NCI-H1092 treated with DMSO at 0.1 percent for 48 hours (cell line): ENCODE measurements at regions not wholly inside any gene's neighbourhood (a gene's known extent, or its start where the extent isn't known, plus 50 kb on each side); places are given as distances from the start of the nearest gene placed in this dataset.

ENCODE experiments used
- DNase-seq: peaks from one replicate; lab custom pipeline; 2025; lab: John Stamatoyannopoulos, UW

- DNase-seq, result no peak
These were observed 114.3 kb upstream of the GGTLC1 start for GRCh38 chr20:24102749-24103333.

- no peak for DNase-seq
These were observed 113.7 kb upstream of the GGTLC1 start for GRCh38 chr20:24102290-24102689.

GRCh38 chr20:24100370-24101011, 111.9 kb upstream of the GGTLC1 start:
- peak; percentile 58 for DNase-seq

GRCh38 chr20:24098886-24099285, 110.3 kb upstream of the GGTLC1 start:
- DNase-seq, result no peak

GRCh38 chr20:24097506-24098245, 109.1 kb upstream of the GGTLC1 start:
- no peak for DNase-seq

GRCh38 chr20:24096864-24097450, 108.4 kb upstream of the GGTLC1 start:
- no peak for DNase-seq

GRCh38 chr20:24096264-24096663, 107.7 kb upstream of the GGTLC1 start:
- no peak for DNase-seq

GRCh38 chr20:24095756-24096155, 107.2 kb upstream of the GGTLC1 start:
- DNase-seq, result no peak

- DNase-seq, result no peak
These were observed 106.7 kb upstream of the GGTLC1 start for GRCh38 chr20:24095303-24095702.

GRCh38 chr20:24089576-24089975, 101.0 kb upstream of the GGTLC1 start:
- DNase-seq, result no peak

- no peak for DNase-seq
These were observed 97.5 kb upstream of the GGTLC1 start for GRCh38 chr20:24086121-24086520.

GRCh38 chr20:24084281-24084680, 95.7 kb upstream of the GGTLC1 start:
- no peak for DNase-seq

GRCh38 chr20:24081077-24081476, 92.5 kb upstream of the GGTLC1 start:
- no peak for DNase-seq

- no peak for DNase-seq
These were observed 91.3 kb upstream of the GGTLC1 start for GRCh38 chr20:24079661-24080412.

- DNase-seq, result no peak
These were observed 88.6 kb upstream of the GGTLC1 start for GRCh38 chr20:24077145-24077544.

- DNase-seq, result no peak
These were observed 82.1 kb upstream of the GGTLC1 start for GRCh38 chr20:24070679-24071078.

GRCh38 chr20:24066076-24066700, 77.6 kb upstream of the GGTLC1 start:
- no peak for DNase-seq

GRCh38 chr20:24064915-24065314, 76.3 kb upstream of the GGTLC1 start:
- DNase-seq, result no peak

- no peak for DNase-seq
These were observed 75.5 kb upstream of the GGTLC1 start for GRCh38 chr20:24064092-24064491.

- no peak for DNase-seq
These were observed 74.5 kb upstream of the GGTLC1 start for GRCh38 chr20:24063100-24063499.

GRCh38 chr20:24060851-24061590, 72.4 kb upstream of the GGTLC1 start:
- DNase-seq, result no peak
